ENCODE measurements at regions not wholly inside any gene's neighbourhood (a gene's known extent, or its start where the extent isn't known, plus 50 kb on each side); places are given as distances from the start of the nearest gene placed in this dataset.
A peak's percentile ranks its signal among the peaks of the same experiment; 100 is the strongest.

DNA sequence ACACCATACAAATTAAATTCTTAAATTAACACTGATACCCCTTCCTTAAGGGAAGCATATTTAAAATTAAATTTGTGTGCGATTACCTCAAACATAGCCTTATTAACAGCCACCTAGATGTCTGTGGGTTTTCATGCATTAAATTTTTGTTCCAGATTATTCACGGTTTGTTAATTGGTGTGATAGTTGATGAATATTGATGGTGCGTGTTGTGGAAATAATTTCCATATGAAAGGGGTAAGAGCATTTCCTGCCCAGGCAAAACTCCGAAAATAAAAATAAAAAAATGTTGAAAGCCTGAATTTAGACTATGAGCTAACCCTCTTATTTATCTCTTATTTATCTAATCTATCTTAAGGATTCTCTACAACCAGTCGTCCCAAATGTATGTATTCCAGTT lies 679.3 kb upstream of the CELF2 start:
- no peaks in the 10 kb centered on the region for H3K27me3 ChIP-seq (ENCODE audit: control insufficient read depth, insufficient read depth, low read length)
- no peak for DNase-seq
- no peaks in the 10 kb centered on the region for H3K36me3 ChIP-seq (replicated peaks; ENCODE audit: control insufficient read depth, insufficient read depth, low read length)
- H3K4me3 ChIP-seq (ENCODE audit: insufficient read depth, low read depth, low read length) = no peak overlapping the region

GRCh38 chr10:10346390-10347150 lies 671.1 kb upstream of the CELF2 start:
- DNase-seq = no peak
- Histone ChIP-seq H3K4me3 (ENCODE audit: insufficient read depth, low read depth, low read length) (no peak overlapping the region), H3K27me3 (ENCODE audit: control insufficient read depth, insufficient read depth, low read length) (no peaks in the 10 kb centered on the region), H3K36me3 (replicated peaks; ENCODE audit: control insufficient read depth, insufficient read depth, low read length) (no peaks in the 10 kb centered on the region)

- Histone ChIP-seq H3K36me3 (replicated peaks; ENCODE audit: control insufficient read depth, insufficient read depth, low read length) (no peaks in the 10 kb centered on the region), H3K27me3 (ENCODE audit: control insufficient read depth, insufficient read depth, low read length) (no peaks in the 10 kb centered on the region), H3K4me3 (ENCODE audit: insufficient read depth, low read depth, low read length) (no peak overlapping the region)
- no peak for DNase-seq
Observed at GRCh38 chr10:10350050-10350449, 667.6 kb upstream of the CELF2 start.

DNA sequence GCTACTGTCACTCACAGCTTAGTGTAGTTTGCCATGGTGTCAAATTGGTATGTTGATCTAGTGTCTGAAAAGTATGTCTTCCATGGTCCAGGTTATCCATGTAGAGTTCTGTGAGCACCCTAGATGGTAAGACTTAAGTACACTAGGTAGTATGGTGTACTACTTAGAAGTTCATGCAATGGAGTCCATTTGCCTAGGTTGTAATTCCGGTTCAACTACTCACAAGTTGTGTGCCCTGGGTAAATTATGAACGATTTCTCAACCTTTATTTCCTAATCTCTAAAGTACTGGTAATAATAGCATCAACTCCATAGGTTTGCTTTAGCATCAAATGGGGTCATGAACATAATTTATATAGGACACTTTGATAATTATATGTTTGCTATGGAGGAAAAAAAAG lies 666.2 kb upstream of the CELF2 start:
- no peak overlapping the region for H3K4me3 ChIP-seq (ENCODE audit: insufficient read depth, low read depth, low read length)
- no peaks in the 10 kb centered on the region for H3K36me3 ChIP-seq (replicated peaks; ENCODE audit: control insufficient read depth, insufficient read depth, low read length)
- no peak for DNase-seq
- H3K27me3 ChIP-seq (ENCODE audit: control insufficient read depth, insufficient read depth, low read length) = no peaks in the 10 kb centered on the region

- DNase-seq = peak; percentile 4
- Histone ChIP-seq H3K27me3 (ENCODE audit: control insufficient read depth, insufficient read depth, low read length) (no peaks in the 10 kb centered on the region), H3K4me3 (ENCODE audit: insufficient read depth, low read depth, low read length) (no peak overlapping the region), H3K36me3 (replicated peaks; ENCODE audit: control insufficient read depth, insufficient read depth, low read length) (no peaks in the 10 kb centered on the region)
Observed at GRCh38 chr10:10353326-10353868, 664.3 kb upstream of the CELF2 start.

GRCh38 chr10:10359263-10359662 lies 658.4 kb upstream of the CELF2 start:
- Histone ChIP-seq H3K4me3 (ENCODE audit: insufficient read depth, low read depth, low read length) (no peak overlapping the region), H3K27me3 (ENCODE audit: control insufficient read depth, insufficient read depth, low read length) (no peaks in the 10 kb centered on the region), H3K36me3 (replicated peaks; ENCODE audit: control insufficient read depth, insufficient read depth, low read length) (no peaks in the 10 kb centered on the region)
- DNase-seq = no peak

DNA sequence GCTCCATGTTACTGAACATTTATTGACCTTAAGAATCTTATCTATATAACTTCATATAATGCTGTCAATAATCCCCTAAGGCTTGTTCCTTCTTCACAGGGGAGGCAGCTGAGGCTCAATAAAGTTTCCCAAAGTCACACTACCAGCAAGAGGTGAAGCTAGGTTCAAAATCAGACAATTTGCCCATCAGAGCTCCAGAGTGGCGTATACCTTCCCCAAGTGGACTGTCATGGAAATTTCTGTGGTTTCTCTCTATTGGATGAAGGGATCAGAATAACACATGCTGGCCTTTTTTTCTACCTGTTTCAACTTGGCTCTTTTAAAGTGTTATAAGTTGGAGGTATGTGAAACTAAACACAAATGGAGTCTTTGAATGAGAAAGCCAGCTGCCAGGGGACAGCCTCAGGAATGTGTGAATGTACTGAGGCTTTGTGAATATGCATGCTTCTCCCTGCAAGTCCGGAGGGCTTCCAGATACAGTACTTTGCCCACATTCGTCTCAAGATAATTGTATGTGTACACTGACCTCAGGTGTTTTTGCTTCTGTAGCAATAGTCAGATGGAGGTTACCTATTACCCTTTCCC lies 656.3 kb upstream of the CELF2 start:
- H3K4me3 ChIP-seq (ENCODE audit: insufficient read depth, low read depth, low read length) = no peak overlapping the region
- DNase-seq = peak; percentile 8
- H3K27me3 ChIP-seq (ENCODE audit: control insufficient read depth, insufficient read depth, low read length) = no peaks in the 10 kb centered on the region

GRCh38 chr10:10362800-10363199 lies 654.9 kb upstream of the CELF2 start:
- Histone ChIP-seq H3K4me3 (ENCODE audit: insufficient read depth, low read depth, low read length) (no peak overlapping the region), H3K36me3 (replicated peaks; ENCODE audit: control insufficient read depth, insufficient read depth, low read length) (no peaks in the 10 kb centered on the region), H3K27me3 (ENCODE audit: control insufficient read depth, insufficient read depth, low read length) (no peaks in the 10 kb centered on the region)
- DNase-seq = no peak

More for the DNA sequence above, 656.3 kb upstream of the CELF2 start:
- H3K36me3 ChIP-seq (replicated peaks; ENCODE audit: control insufficient read depth, insufficient read depth, low read length) = no peaks in the 10 kb centered on the region

- no peaks in the 10 kb centered on the region for H3K27me3 ChIP-seq (ENCODE audit: control insufficient read depth, insufficient read depth, low read length)
- H3K36me3 ChIP-seq (replicated peaks; ENCODE audit: control insufficient read depth, insufficient read depth, low read length) = no peaks in the 10 kb centered on the region
- H3K4me3 ChIP-seq (ENCODE audit: insufficient read depth, low read depth, low read length) = no peak overlapping the region
- DNase-seq = no peak
Observed at GRCh38 chr10:10363217-10363616, 654.5 kb upstream of the CELF2 start.

DNA sequence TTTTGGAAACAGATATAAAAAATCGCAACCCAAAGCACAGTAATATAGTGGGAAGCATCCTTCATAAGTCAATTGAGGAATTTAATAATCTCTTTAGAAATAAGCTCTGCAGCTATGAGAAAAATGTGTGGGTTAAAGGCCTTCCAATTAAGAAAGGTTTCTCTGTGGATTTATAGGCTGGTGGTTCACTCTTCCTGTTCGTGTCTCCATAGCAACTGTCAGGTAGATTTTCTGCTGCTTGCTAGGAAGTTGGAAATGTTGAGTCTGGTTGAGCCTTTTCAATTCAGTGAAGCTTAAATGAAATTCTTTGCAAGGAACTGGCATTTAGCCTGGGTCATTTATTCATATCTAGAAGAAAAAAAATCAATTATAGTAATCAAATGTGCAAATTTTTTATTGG lies 652.8 kb upstream of the CELF2 start:
- DNase-seq = no peak

DNA sequence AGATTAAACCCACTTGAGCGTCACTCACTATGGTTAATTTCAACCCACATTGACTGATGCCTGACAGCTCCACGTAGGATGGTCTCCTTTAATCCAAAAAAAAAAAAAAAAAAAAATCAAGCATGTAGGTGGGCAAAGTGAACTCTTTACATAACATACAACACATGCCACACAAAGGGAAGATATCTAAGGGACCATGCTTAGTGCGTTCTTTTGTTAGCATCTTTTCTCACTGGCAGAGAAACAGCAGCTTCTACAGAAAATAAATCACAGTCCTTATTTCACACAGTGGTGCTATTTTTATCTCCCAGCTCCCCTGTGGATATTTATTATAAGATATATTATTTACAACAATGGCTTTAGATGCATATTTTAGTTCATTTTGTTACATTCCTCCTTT lies 652.0 kb upstream of the CELF2 start:
- Histone ChIP-seq H3K4me3 (ENCODE audit: insufficient read depth, low read depth, low read length) (no peak overlapping the region), H3K27me3 (ENCODE audit: control insufficient read depth, insufficient read depth, low read length) (no peaks in the 10 kb centered on the region), H3K36me3 (replicated peaks; ENCODE audit: control insufficient read depth, insufficient read depth, low read length) (no peaks in the 10 kb centered on the region)
- no peak for DNase-seq

More for the DNA sequence above, 652.8 kb upstream of the CELF2 start:
- no peaks in the 10 kb centered on the region for H3K27me3 ChIP-seq (ENCODE audit: control insufficient read depth, insufficient read depth, low read length)
- no peak overlapping the region for H3K4me3 ChIP-seq (ENCODE audit: insufficient read depth, low read depth, low read length)
- H3K36me3 ChIP-seq (replicated peaks; ENCODE audit: control insufficient read depth, insufficient read depth, low read length) = no peaks in the 10 kb centered on the region

DNA sequence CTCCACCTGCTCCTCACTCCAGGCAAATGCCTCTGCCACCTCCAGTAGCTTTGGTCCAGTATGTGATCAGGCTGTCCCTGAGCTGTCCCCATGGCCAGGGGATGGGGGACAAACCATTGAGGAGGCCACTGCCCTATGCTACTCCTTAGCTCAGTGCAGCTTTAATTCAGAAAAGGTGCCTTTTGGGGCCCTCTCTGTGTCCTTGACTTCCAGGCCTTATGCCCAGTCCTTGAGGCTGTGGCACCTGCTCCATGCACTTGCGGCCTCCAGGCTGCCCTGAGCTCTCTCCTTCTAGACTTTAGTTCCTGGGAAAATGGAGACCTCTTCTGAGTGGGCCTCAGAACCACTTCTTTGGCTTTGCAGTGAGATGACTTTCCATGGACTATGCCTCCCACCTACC lies 650.8 kb upstream of the CELF2 start:
- no peaks in the 10 kb centered on the region for H3K27me3 ChIP-seq (ENCODE audit: control insufficient read depth, insufficient read depth, low read length)
- H3K4me3 ChIP-seq (ENCODE audit: insufficient read depth, low read depth, low read length) = no peak overlapping the region
- H3K36me3 ChIP-seq (replicated peaks; ENCODE audit: control insufficient read depth, insufficient read depth, low read length) = no peaks in the 10 kb centered on the region
- DNase-seq = no peak

GRCh38 chr10:10367264-10367663 lies 650.4 kb upstream of the CELF2 start:
- DNase-seq = no peak
- Histone ChIP-seq H3K27me3 (ENCODE audit: control insufficient read depth, insufficient read depth, low read length) (no peaks in the 10 kb centered on the region), H3K36me3 (replicated peaks; ENCODE audit: control insufficient read depth, insufficient read depth, low read length) (no peaks in the 10 kb centered on the region), H3K4me3 (ENCODE audit: insufficient read depth, low read depth, low read length) (no peak overlapping the region)

GRCh38 chr10:10368951-10369576 lies 648.6 kb upstream of the CELF2 start:
- DNase-seq = no peak
- no peak overlapping the region for H3K4me3 ChIP-seq (ENCODE audit: insufficient read depth, low read depth, low read length)
- H3K36me3 ChIP-seq (replicated peaks; ENCODE audit: control insufficient read depth, insufficient read depth, low read length) = no peaks in the 10 kb centered on the region
- H3K27me3 ChIP-seq (ENCODE audit: control insufficient read depth, insufficient read depth, low read length) = no peaks in the 10 kb centered on the region

GRCh38 chr10:10385831-10386230 lies 631.8 kb upstream of the CELF2 start:
- H3K36me3 ChIP-seq (replicated peaks; ENCODE audit: control insufficient read depth, insufficient read depth, low read length) = no peaks in the 10 kb centered on the region
- H3K4me3 ChIP-seq (ENCODE audit: insufficient read depth, low read depth, low read length) = no peak overlapping the region
- peak; percentile 2 for DNase-seq
- H3K27me3 ChIP-seq (ENCODE audit: control insufficient read depth, insufficient read depth, low read length) = no peaks in the 10 kb centered on the region
